ENCODE measurements at regions not wholly inside any gene's neighbourhood (a gene's known extent, or its start where the extent isn't known, plus 50 kb on each side); places are given as distances from the start of the nearest gene placed in this dataset.
"Not testable (repeated sequence)": the region's sequence is repeated elsewhere in the genome, so short reads cannot be mapped to it uniquely, and the experiment has no call there.

- 71 to 84% methylated on average over 1 of the region's 1 CpG for WGBS, 2 experiments (ENCODE audit: insufficient coverage in 1 of 2, insufficient read length in 1 of 2)
- no peaks in the 10 kb centered on the region for H3K9me3 Mint-ChIP-seq
- H3K4me3 Mint-ChIP-seq, result no peak overlapping the region
- H3K4me1 ChIP-seq (ENCODE audit: control insufficient read depth, insufficient read depth, low read length), result no peaks in the 10 kb centered on the region
- no peak overlapping the region for H3K4me3 ChIP-seq (ENCODE audit: low read length)
- H3K27ac ChIP-seq (ENCODE audit: low read depth, low read length), result no peak overlapping the region
- H3K9me3 ChIP-seq (ENCODE audit: control insufficient read depth, low read length), result no peaks in the 10 kb centered on the region
- H3K27ac Mint-ChIP-seq, result no peak overlapping the region
- no peak for DNase-seq
- no peaks in the 10 kb centered on the region for H3K27me3 Mint-ChIP-seq (ENCODE audit: insufficient read depth)
- H3K36me3 Mint-ChIP-seq (ENCODE audit: low read depth), result no peaks in the 10 kb centered on the region
- no peaks in the 10 kb centered on the region for H3K4me1 Mint-ChIP-seq
- no peak for TF ChIP-seq CTCF (conservative IDR thresholded peaks at IDR 0.05)
- H3K36me3 ChIP-seq (ENCODE audit: control insufficient read depth, insufficient read depth, low read length), result no peaks in the 10 kb centered on the region
- H3K9ac ChIP-seq (ENCODE audit: extremely low read depth, low read length, poor library complexity, severe bottlenecking), result no peak overlapping the region
- H3K27me3 ChIP-seq (ENCODE audit: control insufficient read depth, insufficient read depth, low read length, poor library complexity, severe bottlenecking), result no peaks in the 10 kb centered on the region
Measured at GRCh38 chr6:16933961-16934360, 167.9 kb upstream of the STMND1 start.

- no peak overlapping the region for H3K4me3 Mint-ChIP-seq
- H3K27me3 Mint-ChIP-seq (ENCODE audit: insufficient read depth), result no peaks in the 10 kb centered on the region
- WGBS, 2 experiments (ENCODE audit: insufficient coverage in 1 of 2, insufficient read length in 1 of 2), result 91 to 93% methylated on average over 4 of the region's 4 CpGs
- H3K9ac ChIP-seq (ENCODE audit: extremely low read depth, low read length, poor library complexity, severe bottlenecking), result no peak overlapping the region
- no peaks in the 10 kb centered on the region for H3K36me3 Mint-ChIP-seq (ENCODE audit: low read depth)
- no peaks in the 10 kb centered on the region for H3K9me3 Mint-ChIP-seq
- H3K9me3 ChIP-seq (ENCODE audit: control insufficient read depth, low read length), result no peaks in the 10 kb centered on the region
- no peaks in the 10 kb centered on the region for H3K27me3 ChIP-seq (ENCODE audit: control insufficient read depth, insufficient read depth, low read length, poor library complexity, severe bottlenecking)
- no peak overlapping the region for H3K4me3 ChIP-seq (ENCODE audit: low read length)
- H3K27ac ChIP-seq (ENCODE audit: low read depth, low read length), result no peak overlapping the region
- H3K36me3 ChIP-seq (ENCODE audit: control insufficient read depth, insufficient read depth, low read length), result no peaks in the 10 kb centered on the region
- no peak for DNase-seq
- no peaks in the 10 kb centered on the region for H3K4me1 ChIP-seq (ENCODE audit: control insufficient read depth, insufficient read depth, low read length)
- H3K27ac Mint-ChIP-seq, result no peak overlapping the region
- no peaks in the 10 kb centered on the region for H3K4me1 Mint-ChIP-seq
- TF ChIP-seq CTCF (conservative IDR thresholded peaks at IDR 0.05), result no peak
Measured at GRCh38 chr6:16933532-16933931, 168.3 kb upstream of the STMND1 start.

- no peaks in the 10 kb centered on the region for H3K36me3 Mint-ChIP-seq (ENCODE audit: low read depth)
- no peak overlapping the region for H3K4me3 Mint-ChIP-seq
- Histone ChIP-seq H3K27me3 (ENCODE audit: control insufficient read depth, insufficient read depth, low read length, poor library complexity, severe bottlenecking) (no peaks in the 10 kb centered on the region), H3K36me3 (ENCODE audit: control insufficient read depth, insufficient read depth, low read length) (no peaks in the 10 kb centered on the region), H3K4me3 (ENCODE audit: low read length) (no peak overlapping the region), H3K9ac (ENCODE audit: extremely low read depth, low read length, poor library complexity, severe bottlenecking) (no peak overlapping the region), H3K9me3 (ENCODE audit: control insufficient read depth, low read length) (no peaks in the 10 kb centered on the region), H3K4me1 (ENCODE audit: control insufficient read depth, insufficient read depth, low read length) (no peaks in the 10 kb centered on the region), H3K27ac (ENCODE audit: low read depth, low read length) (no peak overlapping the region)
- no peaks in the 10 kb centered on the region for H3K27me3 Mint-ChIP-seq (ENCODE audit: insufficient read depth)
- H3K27ac Mint-ChIP-seq, result no peak overlapping the region
- H3K9me3 Mint-ChIP-seq, result no peaks in the 10 kb centered on the region
- H3K4me1 Mint-ChIP-seq, result no peaks in the 10 kb centered on the region
- WGBS, 2 experiments (ENCODE audit: insufficient coverage in 1 of 2, insufficient read length in 1 of 2), result 96 to 100% methylated on average over 4 of the region's 4 CpGs
- TF ChIP-seq CTCF (conservative IDR thresholded peaks at IDR 0.05), result no peak
- DNase-seq, result no peak
Measured at GRCh38 chr6:16932920-16933319, 168.9 kb upstream of the STMND1 start.

GRCh38 chr6:16931079-16931478 lies 169.8 kb upstream of the ATXN1 start:
- not testable (repeated sequence) for H3K36me3 Mint-ChIP-seq (ENCODE audit: low read depth); H3K4me1 ChIP-seq (ENCODE audit: control insufficient read depth, insufficient read depth, low read length); H3K9me3 ChIP-seq (ENCODE audit: control insufficient read depth, low read length); H3K36me3 ChIP-seq (ENCODE audit: control insufficient read depth, insufficient read depth, low read length); H3K4me3 Mint-ChIP-seq; H3K27ac Mint-ChIP-seq; H3K27ac ChIP-seq (ENCODE audit: low read depth, low read length); H3K27me3 ChIP-seq (ENCODE audit: control insufficient read depth, insufficient read depth, low read length, poor library complexity, severe bottlenecking); H3K4me3 ChIP-seq (ENCODE audit: low read length); DNase-seq; H3K9me3 Mint-ChIP-seq; H3K9ac ChIP-seq (ENCODE audit: extremely low read depth, low read length, poor library complexity, severe bottlenecking); H3K4me1 Mint-ChIP-seq; H3K27me3 Mint-ChIP-seq (ENCODE audit: insufficient read depth)
